NT2/D1 (cell line): ENCODE measurements at regions not wholly inside any gene's neighbourhood (a gene's known extent, or its start where the extent isn't known, plus 50 kb on each side); places are given as distances from the start of the nearest gene placed in this dataset.

Source experiments
- SUZ12 ChIP-seq: IDR thresholded peaks from 2 replicates; pipeline ENCODE4 v1.6.1; 2011; ENCODE audit not compliant: insufficient read length, insufficient read depth; ENCODE audit errors: extremely low read depth
- YY1 ChIP-seq: IDR thresholded peaks from 2 replicates; pipeline ENCODE4 v1.6.1; 2011; ENCODE audit not compliant: insufficient read length, insufficient read depth
- ZNF274 ChIP-seq: IDR thresholded peaks from 2 replicates; pipeline ENCODE4 v1.6.1; 2011; ENCODE audit warnings: mild to moderate bottlenecking, low read depth, low read length

DNA sequence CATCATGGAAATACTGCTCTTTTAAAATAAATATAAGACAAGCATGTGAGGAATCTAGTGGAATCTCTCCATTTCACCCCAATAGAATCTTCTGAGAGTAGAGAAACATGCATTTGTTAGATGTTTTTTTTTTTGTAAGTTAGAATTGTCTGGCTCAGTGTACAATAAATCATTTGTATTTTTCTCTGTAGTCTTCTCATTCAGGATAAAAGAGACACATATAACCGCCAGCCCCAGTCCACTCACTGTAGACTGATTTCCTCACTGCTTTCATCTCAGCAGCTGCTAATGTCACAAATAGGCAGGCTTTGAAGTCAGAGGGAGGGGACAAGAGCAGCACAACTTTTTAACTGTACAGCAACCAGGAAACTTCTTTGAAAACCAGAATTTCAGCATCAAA is 140.2 kb upstream of the RBMS3 start:
- TF ChIP-seq SUZ12: no peak
- no peak for TF ChIP-seq YY1
- no peak for TF ChIP-seq ZNF274
